ENCODE measurements at regions not wholly inside any gene's neighbourhood (a gene's known extent, or its start where the extent isn't known, plus 50 kb on each side); places are given as distances from the start of the nearest gene placed in this dataset.

GRCh38 chr11:22984045-22984444, 123.8 kb upstream of the CCDC179 start:
- no peak overlapping the region for H3K4me3 ChIP-seq (ENCODE audit: control insufficient read depth, low read depth, low read length)
- no peak for TF ChIP-seq CTCF (conservative IDR thresholded peaks at IDR 0.05; ENCODE audit: control insufficient read depth, insufficient read depth, low read depth, low read length)
- no peak for DNase-seq (ENCODE audit: low read depth)

- H3K4me3 ChIP-seq (ENCODE audit: control insufficient read depth, low read depth, low read length) = no peak overlapping the region
- DNase-seq (ENCODE audit: low read depth) = no peak
- no peak for TF ChIP-seq CTCF (conservative IDR thresholded peaks at IDR 0.05; ENCODE audit: control insufficient read depth, insufficient read depth, low read depth, low read length)
Measured at GRCh38 chr11:22989371-22989770, 129.1 kb upstream of the CCDC179 start.

GRCh38 chr11:22991196-22991595, 130.9 kb upstream of the CCDC179 start:
- DNase-seq (ENCODE audit: low read depth) = no peak

GRCh38 chr11:23006730-23007129, 146.5 kb upstream of the CCDC179 start:
- no peak for DNase-seq (ENCODE audit: low read depth)
- TF ChIP-seq CTCF (conservative IDR thresholded peaks at IDR 0.05; ENCODE audit: control insufficient read depth, insufficient read depth, low read depth, low read length) = no peak
- H3K4me3 ChIP-seq (ENCODE audit: control insufficient read depth, low read depth, low read length) = no peak overlapping the region

More at GRCh38 chr11:22991196-22991595, 130.9 kb upstream of the CCDC179 start:
- no peak for TF ChIP-seq CTCF (conservative IDR thresholded peaks at IDR 0.05; ENCODE audit: control insufficient read depth, insufficient read depth, low read depth, low read length)
- no peak overlapping the region for H3K4me3 ChIP-seq (ENCODE audit: control insufficient read depth, low read depth, low read length)

GRCh38 chr11:23010790-23011335, 150.6 kb upstream of the CCDC179 start:
- no peak overlapping the region for H3K4me3 ChIP-seq (ENCODE audit: control insufficient read depth, low read depth, low read length)
- no peak for DNase-seq (ENCODE audit: low read depth)
- no peak for TF ChIP-seq CTCF (conservative IDR thresholded peaks at IDR 0.05; ENCODE audit: control insufficient read depth, insufficient read depth, low read depth, low read length)

GRCh38 chr11:23012930-23013329, 152.7 kb upstream of the CCDC179 start:
- DNase-seq (ENCODE audit: low read depth) = no peak
- H3K4me3 ChIP-seq (ENCODE audit: control insufficient read depth, low read depth, low read length) = no peak overlapping the region
- no peak for TF ChIP-seq CTCF (conservative IDR thresholded peaks at IDR 0.05; ENCODE audit: control insufficient read depth, insufficient read depth, low read depth, low read length)

GRCh38 chr11:23013509-23013908, 153.2 kb upstream of the CCDC179 start:
- no peak for TF ChIP-seq CTCF (conservative IDR thresholded peaks at IDR 0.05; ENCODE audit: control insufficient read depth, insufficient read depth, low read depth, low read length)
- no peak for DNase-seq (ENCODE audit: low read depth)
- H3K4me3 ChIP-seq (ENCODE audit: control insufficient read depth, low read depth, low read length) = no peak overlapping the region
